ENCODE measurements at regions not wholly inside any gene's neighbourhood (a gene's known extent, or its start where the extent isn't known, plus 50 kb on each side); places are given as distances from the start of the nearest gene placed in this dataset.

DNA sequence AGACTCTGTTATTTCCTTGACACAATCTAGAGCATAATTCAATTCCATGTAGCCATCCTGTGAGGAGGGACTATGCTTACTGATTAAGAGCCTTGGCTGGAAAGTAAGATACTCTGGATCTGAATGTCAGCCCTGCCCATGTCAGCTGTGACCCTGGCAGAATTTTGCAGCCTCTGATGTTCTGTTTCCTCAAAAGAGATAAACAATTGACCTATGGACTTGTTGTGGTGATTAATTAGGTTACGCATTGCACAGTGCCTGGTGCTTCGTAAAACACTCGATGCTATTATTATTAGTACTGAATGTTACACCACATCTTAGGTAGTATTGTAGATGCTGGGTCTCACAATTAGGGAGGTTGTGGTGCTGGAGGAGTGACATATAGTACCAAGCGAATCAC is 161.3 kb upstream of the MEIS2 start:
- DNase-seq = no peak

- DNase-seq = no peak
Measured at GRCh38 chr15:37262922-37263608, 162.7 kb upstream of the MEIS2 start.

DNA sequence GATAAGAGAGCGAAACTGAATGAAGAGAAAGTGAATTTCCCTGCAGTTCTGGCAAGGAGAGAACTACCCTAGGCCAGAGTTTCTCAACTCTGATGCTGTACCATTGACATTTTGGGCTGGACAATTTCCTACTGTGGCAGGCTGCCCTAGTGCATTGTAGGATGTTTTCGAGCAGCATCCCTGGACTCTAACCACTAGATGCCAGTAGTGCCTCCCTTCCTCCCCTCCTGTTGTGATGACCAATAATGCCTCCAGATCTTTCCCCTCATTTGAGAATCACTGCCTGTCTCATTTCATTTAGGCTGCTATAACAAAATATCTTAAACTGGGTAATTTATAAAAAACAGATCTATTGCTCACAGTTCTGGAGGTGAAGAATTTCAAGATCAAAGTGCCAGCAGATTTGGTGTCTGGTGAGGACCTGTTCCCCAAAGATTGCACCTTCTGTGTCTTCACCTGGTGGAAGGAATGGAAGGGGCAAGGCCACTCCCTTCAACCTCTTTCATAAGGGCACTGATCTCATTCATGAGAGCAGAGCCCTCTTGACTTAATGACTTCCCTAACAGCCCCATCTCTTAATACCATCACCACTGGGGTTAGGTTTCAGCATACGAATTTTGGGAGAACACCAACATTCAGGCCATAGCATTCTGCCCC is 188.9 kb upstream of the MEIS2 start:
- DNase-seq = no peak

- DNase-seq = no peak
Measured at GRCh38 chr15:37291920-37292319, 191.6 kb upstream of the MEIS2 start.

- no peak for DNase-seq
Measured at GRCh38 chr15:37298271-37298670, 197.9 kb upstream of the MEIS2 start.

GRCh38 chr15:37339437-37339836 is 239.1 kb upstream of the MEIS2 start:
- DNase-seq = no peak

GRCh38 chr15:37339856-37340255 is 239.5 kb upstream of the MEIS2 start:
- no peak for DNase-seq

GRCh38 chr15:37340438-37340837 is 240.1 kb upstream of the MEIS2 start:
- DNase-seq = no peak

DNA sequence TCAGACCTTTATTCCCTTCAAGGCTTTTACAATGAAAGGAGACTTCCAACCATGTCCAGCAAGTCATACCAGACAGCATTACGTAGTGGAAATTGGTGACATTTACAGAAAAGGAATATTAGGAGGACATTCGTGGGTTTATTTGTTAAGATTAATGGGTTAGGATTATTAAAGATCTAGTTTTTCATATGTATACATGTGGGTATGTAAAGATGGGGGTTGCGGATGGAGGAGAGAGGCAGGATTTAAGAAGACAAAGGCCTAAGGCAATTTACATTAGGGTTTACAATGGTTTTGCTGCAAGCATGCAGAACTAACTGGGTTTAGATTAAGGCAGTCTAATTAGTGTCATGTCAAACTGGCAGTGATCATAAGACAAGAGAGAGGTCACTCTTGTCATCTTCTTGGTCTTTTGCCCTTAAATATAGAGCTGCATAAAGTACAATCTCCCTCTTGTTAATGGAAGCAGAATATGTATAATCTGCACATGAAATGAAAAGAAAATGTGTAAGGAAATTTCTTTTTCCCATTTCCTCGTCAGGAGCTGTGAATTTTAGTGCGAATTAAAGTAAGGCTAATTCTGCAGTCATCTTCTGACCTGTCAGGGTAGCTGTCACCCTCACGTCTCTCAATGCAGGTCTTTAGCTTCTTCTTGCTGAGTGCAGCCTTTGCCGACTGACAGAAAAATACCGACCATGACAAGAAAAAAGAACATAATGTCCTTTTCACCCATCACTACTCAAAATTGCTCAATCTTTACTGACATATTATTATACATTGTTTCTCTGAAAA is 258.9 kb upstream of the MEIS2 start:
- DNase-seq = no peak

GRCh38 chr15:37359893-37360290 is 259.5 kb upstream of the MEIS2 start:
- DNase-seq = no peak

GRCh38 chr15:37360724-37361123 is 260.4 kb upstream of the MEIS2 start:
- no peak for DNase-seq

DNA sequence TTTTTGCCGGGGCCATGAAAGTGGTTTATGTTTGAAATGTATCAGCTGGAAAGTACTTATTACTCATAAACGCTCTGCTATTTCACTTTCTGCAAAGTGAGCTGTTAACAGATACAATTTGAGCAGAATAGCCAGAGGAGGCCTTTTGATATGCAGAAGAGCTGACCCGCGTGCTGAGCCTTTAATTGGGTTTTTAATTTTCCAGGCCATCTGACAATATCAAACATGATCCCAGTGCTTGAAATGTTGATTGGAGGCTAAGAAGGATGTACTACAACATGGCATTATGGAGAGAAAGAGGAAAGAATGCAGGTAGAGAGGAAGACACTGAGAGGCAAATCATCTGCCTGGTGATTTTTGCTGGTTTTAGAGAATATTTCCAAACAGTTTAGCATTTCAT is 261.3 kb upstream of the MEIS2 start:
- no peak for DNase-seq

DNA sequence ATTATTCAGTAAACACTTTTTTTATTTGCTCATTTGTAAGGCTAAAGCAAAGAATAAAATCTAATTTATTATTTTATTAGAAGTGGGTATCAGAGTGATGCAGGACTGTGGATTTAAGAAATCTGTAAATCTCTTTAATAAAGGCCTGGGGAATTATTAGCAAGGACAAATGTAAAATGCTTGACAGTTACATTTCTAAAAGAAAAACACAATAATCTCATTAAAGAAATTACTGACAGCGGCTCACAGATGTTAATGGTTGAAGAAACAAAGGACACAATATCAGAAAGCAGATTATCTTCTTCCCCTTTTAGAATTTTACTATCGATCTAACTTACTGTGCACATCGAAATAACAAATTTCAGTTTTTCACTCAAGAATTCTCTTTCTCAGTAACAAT is 262.1 kb upstream of the MEIS2 start:
- no peak for DNase-seq

- no peak for DNase-seq
Measured at GRCh38 chr15:37368961-37369360, 268.6 kb upstream of the MEIS2 start.

- DNase-seq = no peak
Measured at GRCh38 chr15:37370941-37371340, 270.6 kb upstream of the MEIS2 start.

GRCh38 chr15:37372064-37372463 is 271.7 kb upstream of the MEIS2 start:
- DNase-seq = no peak

- DNase-seq = no peak
Measured at GRCh38 chr15:37375519-37375918, 275.2 kb upstream of the MEIS2 start.

DNA sequence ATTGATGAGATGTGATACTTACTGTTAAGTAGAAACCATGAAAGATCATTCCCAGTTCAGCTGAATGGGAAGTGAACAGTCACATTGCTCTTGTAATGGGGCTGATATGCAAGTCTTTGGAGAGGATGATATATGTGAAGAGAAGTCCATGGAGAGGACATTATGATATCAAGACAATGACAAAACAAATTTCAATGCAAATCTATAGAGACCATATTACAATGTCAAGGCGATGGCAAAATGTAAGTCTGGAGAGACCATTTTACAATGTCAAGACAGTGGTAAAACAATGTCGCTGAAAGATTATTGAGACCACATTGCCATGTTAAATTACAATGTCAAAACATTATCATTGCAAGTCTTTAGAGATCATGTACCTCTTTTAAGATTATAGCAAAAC is 277.1 kb upstream of the MEIS2 start:
- no peak for DNase-seq

GRCh38 chr15:37394402-37395099 is 294.2 kb upstream of the MEIS2 start:
- DNase-seq = no peak

DNA sequence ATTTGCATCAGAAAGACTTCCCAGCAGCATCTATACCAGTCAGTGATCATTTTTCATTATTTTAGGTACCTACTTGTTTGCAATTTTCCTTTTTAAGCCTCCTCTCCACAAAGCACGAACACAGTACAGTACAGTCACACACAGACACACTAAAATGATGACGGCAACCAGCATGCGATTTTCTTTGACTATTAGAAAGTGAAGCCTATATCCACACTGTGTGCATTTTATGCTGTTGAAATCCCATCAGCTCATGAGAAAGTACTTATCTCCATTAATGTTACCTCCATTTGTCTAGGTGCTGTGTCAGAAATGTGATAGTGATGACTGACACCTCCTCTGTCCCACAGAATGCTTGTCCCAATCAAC is 294.7 kb upstream of the MEIS2 start:
- no peak for DNase-seq

DNA sequence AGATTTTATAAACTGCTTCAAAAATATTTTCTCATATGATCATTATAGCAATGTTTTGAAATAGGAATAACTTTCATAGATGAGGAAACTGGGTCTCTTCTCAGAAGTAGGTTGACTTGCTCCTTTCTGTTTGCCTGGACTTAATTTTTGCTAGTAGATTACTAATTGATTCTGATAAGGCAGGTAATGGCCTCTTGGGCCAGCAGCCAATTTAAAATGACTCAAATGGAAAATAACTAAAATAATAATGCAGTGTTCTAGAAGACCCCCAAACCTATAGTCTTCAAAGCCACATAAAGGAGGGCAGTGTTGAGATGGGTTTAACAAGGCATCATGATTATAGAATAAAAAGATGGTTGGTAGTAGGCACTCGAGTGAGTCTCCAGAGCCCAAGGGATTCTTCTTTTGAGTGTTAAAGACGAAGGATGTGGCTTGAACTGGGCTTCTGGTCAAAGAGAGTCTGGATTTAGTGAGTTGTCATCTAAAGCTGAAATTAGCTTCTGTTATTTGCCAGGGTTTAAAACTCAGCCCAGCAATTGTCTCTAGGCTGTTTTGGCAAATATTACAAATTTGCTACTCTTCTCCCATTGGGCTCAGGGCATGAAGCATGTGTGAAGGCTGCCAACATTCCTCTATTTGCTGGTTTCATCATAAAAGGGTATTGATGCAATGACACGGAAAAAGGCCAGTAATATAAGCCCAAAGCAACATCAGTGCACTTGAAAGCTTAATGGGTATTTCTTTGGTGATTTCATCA is 297.1 kb upstream of the MEIS2 start:
- DNase-seq = no peak

GRCh38 chr15:37416103-37416502 is 315.8 kb upstream of the MEIS2 start:
- DNase-seq = no peak

DNA sequence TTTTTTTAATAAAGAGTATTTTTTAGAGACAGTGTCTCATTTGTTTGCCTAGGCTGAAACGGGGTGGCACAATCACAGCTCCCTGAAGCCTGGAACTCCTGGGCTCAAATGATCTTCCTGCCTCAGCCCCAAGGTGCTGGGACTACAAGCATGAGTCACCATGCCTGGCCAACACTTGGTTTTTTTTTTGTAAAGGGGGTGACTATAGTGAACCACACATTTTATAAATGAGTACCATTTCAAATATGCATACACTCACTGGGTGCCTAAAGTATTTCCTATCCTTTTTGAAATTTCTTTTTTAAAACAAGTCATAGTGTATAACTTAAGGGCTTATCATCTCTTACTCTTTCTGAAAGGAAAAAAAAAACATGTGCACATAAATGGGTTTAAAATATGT is 325.2 kb upstream of the MEIS2 start:
- DNase-seq = no peak
